ENCODE measurements at regions not wholly inside any gene's neighbourhood (a gene's known extent, or its start where the extent isn't known, plus 50 kb on each side); places are given as distances from the start of the nearest gene placed in this dataset.

DNA sequence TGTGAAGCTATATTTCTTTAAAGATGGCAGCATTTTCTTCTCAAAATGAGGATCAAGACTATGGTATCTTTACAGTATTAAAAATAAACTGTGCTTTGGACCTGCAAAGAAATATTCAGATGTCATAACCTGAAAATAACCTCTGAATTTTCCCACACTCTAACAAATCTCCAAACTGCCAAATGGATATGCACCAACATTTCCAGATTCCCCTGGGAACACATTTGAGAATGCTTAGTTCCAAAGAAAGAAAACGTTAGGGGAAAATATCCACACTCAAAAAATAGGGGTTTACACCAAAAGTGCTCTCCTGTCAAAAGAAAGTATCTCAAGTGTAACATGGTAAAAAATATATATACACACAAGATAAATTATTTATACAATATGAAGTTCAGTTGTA, 69.1 kb upstream of the ARHGAP29 start:
- no peak for TF ChIP-seq POLR2A (IDR thresholded peaks at IDR 0.05)
- TF ChIP-seq, protein P1, sequence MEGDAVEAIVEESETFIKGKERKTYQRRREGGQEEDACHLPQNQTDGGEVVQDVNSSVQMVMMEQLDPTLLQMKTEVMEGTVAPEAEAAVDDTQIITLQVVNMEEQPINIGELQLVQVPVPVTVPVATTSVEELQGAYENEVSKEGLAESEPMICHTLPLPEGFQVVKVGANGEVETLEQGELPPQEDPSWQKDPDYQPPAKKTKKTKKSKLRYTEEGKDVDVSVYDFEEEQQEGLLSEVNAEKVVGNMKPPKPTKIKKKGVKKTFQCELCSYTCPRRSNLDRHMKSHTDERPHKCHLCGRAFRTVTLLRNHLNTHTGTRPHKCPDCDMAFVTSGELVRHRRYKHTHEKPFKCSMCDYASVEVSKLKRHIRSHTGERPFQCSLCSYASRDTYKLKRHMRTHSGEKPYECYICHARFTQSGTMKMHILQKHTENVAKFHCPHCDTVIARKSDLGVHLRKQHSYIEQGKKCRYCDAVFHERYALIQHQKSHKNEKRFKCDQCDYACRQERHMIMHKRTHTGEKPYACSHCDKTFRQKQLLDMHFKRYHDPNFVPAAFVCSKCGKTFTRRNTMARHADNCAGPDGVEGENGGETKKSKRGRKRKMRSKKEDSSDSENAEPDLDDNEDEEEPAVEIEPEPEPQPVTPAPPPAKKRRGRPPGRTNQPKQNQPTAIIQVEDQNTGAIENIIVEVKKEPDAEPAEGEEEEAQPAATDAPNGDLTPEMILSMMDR (IDR thresholded peaks at IDR 0.05): no peak
